LNCAP (cell line): ENCODE measurements at regions not wholly inside any gene's neighbourhood (a gene's known extent, or its start where the extent isn't known, plus 50 kb on each side); places are given as distances from the start of the nearest gene placed in this dataset.

Source experiments
- CTCF ChIP-seq: fragments of 450-650 bp; IDR thresholded peaks from 2 replicates; pipeline ENCODE4 v1.5.1; 2017; ENCODE audit warnings: mild to moderate bottlenecking

GRCh38 chr16:8407351-8407750 is 183.0 kb downstream of the TMEM114 start:
- TF ChIP-seq CTCF = no peak

GRCh38 chr16:8403978-8404749 is 186.1 kb downstream of the TMEM114 start:
- no peak for TF ChIP-seq CTCF

GRCh38 chr16:8402981-8403843 is 187.1 kb downstream of the TMEM114 start:
- TF ChIP-seq CTCF = no peak

- no peak for TF ChIP-seq CTCF
Measured at GRCh38 chr16:8398548-8398947, 191.8 kb downstream of the TMEM114 start.

GRCh38 chr16:8397223-8397622 is 193.1 kb downstream of the TMEM114 start:
- TF ChIP-seq CTCF = no peak

- TF ChIP-seq CTCF = no peak
Measured at GRCh38 chr16:8396463-8396862, 193.8 kb downstream of the TMEM114 start.

GRCh38 chr16:8391257-8391656 is 199.1 kb downstream of the TMEM114 start:
- TF ChIP-seq CTCF = no peak
